ENCODE measurements at regions not wholly inside any gene's neighbourhood (a gene's known extent, or its start where the extent isn't known, plus 50 kb on each side); places are given as distances from the start of the nearest gene placed in this dataset.

DNA sequence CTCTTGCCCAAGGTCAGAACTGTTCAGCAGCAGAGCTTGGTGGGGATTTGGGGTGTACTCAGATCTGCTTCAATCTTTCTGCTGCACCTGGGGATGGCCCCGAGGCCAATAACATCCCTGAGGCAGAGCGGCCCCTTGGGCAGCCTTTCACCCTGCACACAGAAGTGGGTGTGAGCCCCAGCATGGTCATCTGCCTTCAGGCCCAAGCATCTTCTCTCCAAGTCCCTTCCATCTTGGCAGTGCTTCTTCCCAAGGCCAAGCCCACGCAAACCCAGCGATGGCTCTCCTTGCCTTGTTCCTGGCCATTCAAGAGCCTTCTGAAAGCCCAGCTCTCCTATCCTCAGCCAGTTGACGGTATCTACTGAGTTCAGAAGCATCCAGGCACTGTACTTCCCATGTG lies 172.9 kb downstream of the INHBB start:
- TF ChIP-seq ARID3A (IDR thresholded peaks at IDR 0.05; ENCODE audit: borderline replicate concordance, low read depth, low read length) = no peak
- TF ChIP-seq GTF2F1 (IDR thresholded peaks at IDR 0.05; ENCODE audit: low read depth, low read length) = no peak
- no peak for TF ChIP-seq RFX7 (CRISPR knock-in tag; IDR thresholded peaks at IDR 0.05)
- no peak for TF ChIP-seq EZH2 (IDR thresholded peaks at IDR 0.05; ENCODE audit: borderline replicate concordance, low read depth, low read length)
